Fibroblast of pulmonary artery (primary cell): ENCODE measurements at regions not wholly inside any gene's neighbourhood (a gene's known extent, or its start where the extent isn't known, plus 50 kb on each side); places are given as distances from the start of the nearest gene placed in this dataset.

Source experiments
- DNase-seq: peaks from one replicate; pipeline ENCODE4 v3.0.0-alpha.2; 2010; ENCODE audit warnings: low read depth
- H3K4me3 ChIP-seq: replicated peaks from 2 replicates; pipeline ENCODE4 v1.5.1; 2011; ENCODE audit warnings: low read depth, mild to moderate bottlenecking, control low read depth, low read length, moderate library complexity
- CTCF ChIP-seq: IDR thresholded peaks from 2 replicates; pipeline ENCODE4 v1.5.1; 2011; ENCODE audit warnings: mild to moderate bottlenecking, control low read depth, low read length, inconsistent platforms; ENCODE audit errors: missing control alignments

DNA sequence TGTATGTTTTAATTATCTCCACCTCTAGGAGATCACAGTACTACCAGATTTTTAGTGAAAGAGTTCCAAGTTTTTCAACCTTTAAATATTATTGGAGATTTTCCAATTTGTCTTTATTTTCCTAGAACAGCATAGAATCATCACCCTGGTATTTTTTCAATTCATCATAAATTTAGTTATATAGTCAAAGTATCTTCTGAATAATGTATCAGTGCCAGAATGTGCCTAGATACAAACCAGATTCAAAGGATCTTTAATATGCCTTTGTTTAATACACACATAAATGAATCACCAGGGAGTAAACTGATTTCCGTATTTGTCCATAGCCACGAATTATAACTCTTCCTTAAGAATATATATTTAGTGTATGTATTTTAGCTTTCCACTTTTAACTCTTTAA is 1373.1 kb downstream of the STIM2 start:
- TF ChIP-seq CTCF: no peak
- no peak for DNase-seq
- no peak overlapping the region for H3K4me3 ChIP-seq

- H3K4me3 ChIP-seq: no peak overlapping the region
- no peak for DNase-seq
- no peak for TF ChIP-seq CTCF
These were observed 1378.2 kb downstream of the STIM2 start for GRCh38 chr4:28238876-28239275.

GRCh38 chr4:28241021-28241420 is 1380.4 kb downstream of the STIM2 start:
- no peak for TF ChIP-seq CTCF
- H3K4me3 ChIP-seq: no peak overlapping the region
- peak; percentile 11 for DNase-seq

GRCh38 chr4:28247805-28248204 is 1387.2 kb downstream of the STIM2 start:
- H3K4me3 ChIP-seq: no peak overlapping the region
- DNase-seq: no peak
- TF ChIP-seq CTCF: no peak

- DNase-seq: no peak
- TF ChIP-seq CTCF: no peak
- no peak overlapping the region for H3K4me3 ChIP-seq
These were observed 1387.6 kb downstream of the STIM2 start for GRCh38 chr4:28248269-28248668.

GRCh38 chr4:28250646-28251045 is 1390.0 kb downstream of the STIM2 start:
- no peak overlapping the region for H3K4me3 ChIP-seq
- DNase-seq: peak; percentile 14
- no peak for TF ChIP-seq CTCF

DNA sequence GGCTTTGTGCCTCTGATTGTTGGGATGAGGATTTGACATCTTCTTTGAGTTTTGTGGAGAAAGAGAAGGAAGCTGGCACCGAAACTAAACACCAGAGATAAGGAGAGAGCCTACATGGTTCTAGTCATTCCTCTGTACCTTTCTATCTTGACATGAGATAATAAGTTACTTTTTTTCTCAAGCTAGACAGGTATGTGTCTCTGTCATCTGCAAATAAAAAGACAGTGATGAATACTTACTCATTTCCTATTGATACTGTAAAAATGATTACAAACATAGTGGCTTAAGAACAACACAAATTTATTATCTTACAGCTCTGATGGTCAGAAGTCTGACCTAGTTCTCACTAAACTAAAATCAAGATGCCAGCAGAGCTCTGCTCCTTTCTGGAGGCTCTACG is 1391.2 kb downstream of the STIM2 start:
- DNase-seq: no peak
- H3K4me3 ChIP-seq: no peak overlapping the region
- no peak for TF ChIP-seq CTCF
